Activated gamma-delta T cell treated with Interleukin-2 at 50 U/mL for 16 hours (primary cell): ENCODE measurements at regions not wholly inside any gene's neighbourhood (a gene's known extent, or its start where the extent isn't known, plus 50 kb on each side); places are given as distances from the start of the nearest gene placed in this dataset.
A peak's percentile ranks its signal among the peaks of the same experiment; 100 is the strongest.
"Not testable (repeated sequence)": the region's sequence is repeated elsewhere in the genome, so short reads cannot be mapped to it uniquely, and the experiment has no call there.

Experiments
- DNase-seq: peaks from one replicate; pipeline ENCODE4 v3.0.0-alpha.2; 2020

DNA sequence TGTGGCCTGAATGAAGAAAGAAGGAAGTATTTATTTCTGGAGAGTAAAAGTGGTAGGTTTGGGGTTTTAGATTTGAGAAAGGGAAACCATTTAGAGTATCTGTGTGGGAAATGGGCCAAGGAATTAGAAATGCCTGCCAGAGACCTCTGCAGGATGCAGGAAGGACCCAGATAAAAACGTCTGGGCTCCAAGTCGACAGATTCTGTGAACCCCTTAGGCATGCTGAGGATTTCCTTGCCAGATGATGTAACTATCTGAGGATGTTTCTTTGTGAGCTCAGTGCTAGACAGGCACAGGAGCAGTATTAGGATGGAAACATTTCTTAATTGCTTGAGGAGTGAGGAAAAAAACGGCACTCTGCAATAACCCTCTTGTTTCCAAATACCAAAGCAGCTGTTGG lies 251.8 kb upstream of the DMRT1 start:
- DNase-seq: no peak

DNA sequence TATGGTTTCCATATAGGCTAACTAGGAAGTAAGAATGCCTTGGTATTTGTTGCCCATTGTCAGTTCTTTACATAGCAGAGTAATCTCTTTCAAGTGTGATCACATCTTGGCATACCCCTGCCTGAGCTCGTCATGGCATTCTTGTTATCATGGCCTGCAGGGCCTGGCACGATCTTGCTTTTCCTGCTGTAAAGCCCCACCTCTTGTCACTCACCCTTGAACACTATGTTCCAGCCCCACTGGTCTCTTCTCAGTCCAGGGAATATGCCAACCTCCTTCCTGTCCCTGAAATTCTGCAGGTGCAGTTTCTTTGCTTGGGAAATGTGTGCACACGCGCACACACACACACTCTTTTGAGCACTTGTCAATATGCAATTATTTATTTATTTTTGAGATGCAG lies 250.2 kb upstream of the DMRT1 start:
- DNase-seq: no peak

- DNase-seq: no peak
Measured at GRCh38 chr9:592225-592624, 249.3 kb upstream of the DMRT1 start.

DNA sequence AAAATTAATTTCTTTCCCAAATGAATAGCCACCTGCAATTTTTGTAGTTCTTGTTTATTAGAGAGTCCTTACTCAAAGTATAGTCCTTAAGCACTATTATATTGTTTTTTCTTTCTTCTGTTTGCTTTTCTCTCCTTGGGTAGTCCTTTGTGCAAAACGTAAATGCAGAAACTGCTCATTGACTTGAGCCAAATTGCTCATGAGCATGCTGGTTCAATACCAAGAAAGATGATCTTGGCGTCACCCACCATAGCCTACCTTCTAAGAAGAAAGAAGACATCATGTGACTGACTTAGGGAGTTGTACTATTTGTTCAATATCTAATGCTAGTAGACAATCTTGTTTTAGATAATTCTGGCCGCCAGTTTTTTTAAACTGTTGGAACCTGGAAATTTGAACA lies 248.8 kb upstream of the DMRT1 start:
- no peak for DNase-seq

DNA sequence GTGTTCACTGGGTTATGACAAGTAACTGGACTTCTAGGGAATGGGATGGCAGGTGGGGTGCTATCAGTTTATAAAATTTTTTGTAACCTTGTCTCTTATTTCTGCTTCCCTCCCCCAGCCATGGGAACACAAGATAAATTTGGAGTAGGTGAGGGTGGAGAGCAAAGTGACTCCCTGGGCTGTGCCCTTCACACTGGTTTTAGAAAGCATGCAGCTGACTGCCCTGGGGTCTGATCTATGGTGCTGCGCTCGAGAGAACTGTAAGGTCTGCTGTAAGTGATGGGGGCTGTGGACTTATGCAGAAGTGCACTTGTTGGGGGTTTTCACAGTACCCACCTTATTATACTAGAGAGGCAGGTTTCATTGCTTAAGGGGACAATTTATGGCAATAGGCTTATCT lies 247.7 kb upstream of the DMRT1 start:
- no peak for DNase-seq

- no peak for DNase-seq
Measured at GRCh38 chr9:596703-597102, 244.8 kb upstream of the DMRT1 start.

GRCh38 chr9:600006-600405 lies 241.5 kb upstream of the DMRT1 start:
- no peak for DNase-seq

GRCh38 chr9:602716-603115 lies 238.8 kb upstream of the DMRT1 start:
- DNase-seq: no peak

DNA sequence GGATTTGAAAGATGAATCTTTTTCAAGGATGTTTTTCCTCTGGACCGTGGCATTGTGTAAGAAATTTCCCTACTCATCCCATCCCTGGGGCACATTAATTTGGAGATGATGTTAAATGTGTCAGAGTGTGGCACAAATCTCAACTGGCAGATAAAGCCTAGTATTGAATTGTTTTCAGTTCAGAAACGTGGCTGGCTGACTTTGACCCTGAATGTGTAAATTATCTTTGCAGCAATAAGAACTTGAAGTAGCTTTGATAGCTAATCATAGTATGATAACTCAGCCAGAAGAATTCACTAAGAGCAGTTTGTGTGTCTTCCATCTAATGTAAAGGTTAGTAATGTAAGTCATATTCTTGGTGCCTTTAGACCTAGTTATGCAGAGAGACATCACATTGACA lies 238.4 kb upstream of the DMRT1 start:
- DNase-seq: no peak

GRCh38 chr9:607417-607816 lies 234.1 kb upstream of the DMRT1 start:
- no peak for DNase-seq

- peak; percentile 22 for DNase-seq
Measured at GRCh38 chr9:613771-614347, 227.6 kb upstream of the DMRT1 start.

GRCh38 chr9:614431-614830 lies 227.1 kb upstream of the DMRT1 start:
- no peak for DNase-seq

GRCh38 chr9:615756-616155 lies 225.7 kb upstream of the DMRT1 start:
- no peak for DNase-seq

- DNase-seq: no peak
Measured at GRCh38 chr9:616694-617093, 224.8 kb upstream of the DMRT1 start.

DNA sequence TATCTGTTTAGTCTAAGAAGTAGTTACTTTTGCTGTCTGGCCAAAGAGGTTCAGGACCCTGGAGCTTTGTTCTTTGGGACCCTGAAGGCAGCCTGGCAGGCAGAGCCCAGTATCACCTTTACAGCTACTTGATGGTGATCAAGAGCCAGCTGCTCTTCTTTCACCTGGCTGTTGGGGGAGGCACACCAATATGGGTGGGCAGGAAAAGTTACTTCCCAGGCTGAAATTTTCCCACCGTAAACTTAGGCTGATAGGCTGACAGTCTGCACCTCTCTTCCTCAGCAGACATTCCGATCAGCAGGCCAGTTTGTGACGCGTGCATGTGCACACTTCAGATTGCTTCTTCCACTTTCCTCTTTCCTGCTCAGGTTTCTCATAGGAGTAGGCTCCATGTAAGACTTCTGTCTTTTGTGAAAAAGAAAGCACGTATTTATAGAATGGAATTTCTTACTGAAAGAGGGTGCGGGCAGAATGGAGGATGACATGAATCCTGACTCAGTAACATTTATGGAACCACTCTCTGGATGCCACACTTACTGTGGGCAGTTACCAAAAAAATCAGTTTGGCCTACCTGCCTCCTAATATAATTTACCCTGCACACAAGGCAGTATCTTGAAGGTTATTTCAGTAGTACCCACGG lies 223.9 kb upstream of the DMRT1 start:
- no peak for DNase-seq

DNA sequence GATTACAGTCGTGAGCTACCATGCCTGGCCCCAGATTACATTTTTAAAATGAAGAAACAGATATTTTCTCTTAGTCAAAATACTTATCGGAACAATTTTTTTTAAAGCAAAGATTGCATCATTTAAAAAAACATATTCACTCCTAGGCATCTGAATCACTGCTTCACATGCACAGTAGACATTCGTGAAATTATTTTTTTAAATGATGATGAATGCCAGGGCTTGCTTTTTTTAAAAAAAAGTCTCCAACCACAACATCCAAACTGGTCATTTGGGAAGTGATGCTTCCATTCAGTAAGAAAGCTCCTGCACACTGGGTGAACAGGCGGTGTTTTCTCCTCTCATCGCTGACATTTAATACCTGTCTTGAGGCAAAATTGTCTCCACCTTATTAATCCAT lies 223.0 kb upstream of the DMRT1 start:
- no peak for DNase-seq

DNA sequence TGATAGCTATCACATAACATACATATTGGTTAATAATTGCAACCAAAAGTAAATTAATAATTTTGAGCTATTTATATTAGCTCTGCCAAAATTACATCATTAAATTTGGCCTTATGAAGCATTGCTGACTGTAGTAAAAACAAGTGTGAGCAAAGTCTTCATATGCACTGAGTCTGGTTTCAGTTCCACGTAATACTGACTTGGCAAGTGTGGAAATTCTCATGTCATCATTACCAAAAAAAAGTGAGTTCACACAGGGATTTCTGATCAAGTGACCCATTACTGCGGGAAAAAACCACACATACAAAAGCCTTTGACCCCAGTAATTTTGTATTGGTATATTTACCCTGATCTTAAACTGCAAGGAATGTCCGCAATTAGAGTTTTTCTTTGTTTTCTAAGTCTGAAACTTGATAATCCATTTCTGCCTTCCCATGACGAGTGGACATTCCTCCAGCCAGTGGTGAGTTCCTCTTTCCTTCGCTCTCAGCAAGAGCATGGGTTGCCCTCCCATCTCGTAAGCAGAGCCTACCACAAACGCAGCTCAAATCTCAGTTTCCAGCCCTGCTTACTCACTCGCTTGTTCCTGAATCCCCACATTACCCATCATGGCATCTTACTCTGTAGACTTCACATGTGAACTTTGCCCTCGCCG lies 220.2 kb upstream of the DMRT1 start:
- no peak for DNase-seq

DNA sequence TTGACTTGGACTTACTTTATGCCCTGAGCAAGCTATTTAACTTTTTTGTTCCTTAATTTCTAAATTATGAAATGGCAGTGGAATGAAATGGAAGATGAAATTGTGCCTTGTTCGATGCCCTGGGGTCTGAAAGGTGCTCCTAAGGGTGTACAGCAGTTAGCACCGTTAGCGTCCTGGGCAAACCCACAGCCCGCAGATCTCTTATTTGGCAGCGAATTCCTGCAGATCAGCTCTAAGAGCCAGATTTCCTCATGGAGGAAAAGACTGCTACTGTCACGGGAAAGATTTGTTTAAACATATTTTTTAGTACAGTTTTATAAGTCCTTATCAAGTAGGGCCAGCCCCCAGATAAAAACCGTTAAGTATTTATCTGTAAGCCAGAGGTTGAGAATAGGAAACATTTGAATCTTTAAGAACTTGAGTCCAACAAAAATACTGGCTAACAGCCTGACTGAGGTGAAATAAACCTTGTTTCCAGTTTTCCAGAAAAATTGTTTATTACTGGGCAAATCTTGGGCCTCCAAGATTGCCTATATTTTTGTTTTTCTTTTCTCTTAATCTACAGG lies 216.5 kb upstream of the DMRT1 start:
- DNase-seq: no peak

DNA sequence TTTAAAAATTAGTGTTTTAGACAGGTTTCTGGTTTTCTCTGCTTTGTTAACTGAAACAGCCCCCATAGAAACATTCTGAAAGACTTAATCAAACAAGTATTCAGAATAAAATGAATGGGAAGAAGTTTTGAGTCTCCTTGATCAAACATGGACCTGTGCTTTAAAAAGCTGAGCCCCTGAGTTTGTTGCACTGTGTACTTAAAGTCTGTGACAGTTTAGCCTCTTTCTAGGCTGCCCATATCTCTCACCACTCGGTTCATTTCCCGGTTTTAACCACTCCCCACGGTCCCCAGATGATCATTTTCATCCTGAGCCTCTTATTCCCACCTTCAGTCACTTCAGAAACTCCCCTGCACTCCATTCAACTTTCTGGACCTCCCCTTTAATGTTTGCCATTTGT lies 215.9 kb upstream of the DMRT1 start:
- no peak for DNase-seq

- DNase-seq: not testable (repeated sequence)
Measured at GRCh38 chr9:626114-626513, 215.4 kb upstream of the DMRT1 start.

DNA sequence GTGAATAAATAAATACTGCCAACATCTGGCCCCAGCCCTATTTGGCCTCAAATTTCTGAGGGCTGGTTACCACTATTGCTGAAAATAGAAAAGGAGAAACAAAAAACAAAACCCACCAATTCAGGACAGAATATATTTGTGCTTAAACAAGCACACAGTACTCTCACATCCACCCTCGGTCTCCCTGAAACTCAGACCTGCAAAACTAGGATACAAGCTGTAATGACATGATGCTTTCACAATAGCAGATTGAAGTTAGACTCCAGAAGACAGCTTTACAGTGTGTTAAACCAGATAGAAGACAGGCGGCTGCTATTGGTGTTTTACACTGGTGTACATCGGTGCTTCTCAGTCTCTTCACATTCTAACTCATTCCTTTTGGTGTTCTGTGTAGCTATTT lies 214.9 kb upstream of the DMRT1 start:
- DNase-seq: no peak

DNA sequence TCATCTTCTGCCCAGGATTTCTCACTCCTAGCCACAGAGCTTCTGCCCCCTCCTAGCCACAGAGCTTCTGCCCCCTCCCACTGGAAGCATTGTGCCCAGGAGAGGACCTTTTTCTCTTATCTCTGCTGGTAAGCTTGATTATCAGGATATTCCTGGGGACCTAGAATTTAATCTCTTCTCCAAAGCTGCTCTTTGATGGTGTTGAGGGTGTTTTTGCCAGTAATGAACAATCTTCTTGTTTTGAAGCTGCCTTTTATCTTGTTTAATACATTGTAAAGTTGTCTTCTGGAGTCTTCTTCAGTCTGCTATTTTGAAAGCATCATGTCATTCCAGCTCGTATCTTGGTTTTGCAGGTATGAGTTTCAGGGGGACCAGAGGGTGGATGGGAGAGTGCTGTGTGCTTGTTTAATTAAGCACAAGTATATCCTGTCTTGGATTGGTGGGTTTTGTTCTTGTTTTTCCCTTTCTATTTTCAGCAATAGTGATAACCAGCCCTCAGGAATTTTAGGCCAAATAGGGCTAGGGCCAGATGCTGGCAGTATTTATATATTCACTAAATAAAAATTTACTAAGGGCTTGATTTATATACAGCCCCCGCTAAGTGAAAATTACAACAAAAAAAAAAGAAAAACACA lies 214.0 kb upstream of the DMRT1 start:
- DNase-seq: no peak

DNA sequence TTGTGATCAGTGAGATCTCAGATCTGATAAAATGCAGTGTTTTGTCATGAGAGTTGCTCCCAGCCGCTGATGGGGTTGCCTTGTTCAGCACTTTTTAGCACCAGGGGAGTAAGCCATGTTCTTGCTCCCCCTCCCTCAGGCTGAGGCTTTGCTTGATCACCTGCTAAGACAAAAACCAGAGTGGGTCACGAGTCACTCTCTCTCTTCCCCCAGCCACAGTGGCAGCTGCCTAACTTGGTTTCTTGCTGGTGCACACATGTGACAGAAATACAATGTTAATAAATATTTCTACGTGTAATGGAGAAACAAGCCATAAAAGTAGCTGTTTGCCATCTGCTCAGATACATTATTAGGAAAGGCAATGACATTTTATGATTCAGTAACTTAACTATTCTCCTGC lies 212.4 kb upstream of the DMRT1 start:
- DNase-seq: no peak

DNA sequence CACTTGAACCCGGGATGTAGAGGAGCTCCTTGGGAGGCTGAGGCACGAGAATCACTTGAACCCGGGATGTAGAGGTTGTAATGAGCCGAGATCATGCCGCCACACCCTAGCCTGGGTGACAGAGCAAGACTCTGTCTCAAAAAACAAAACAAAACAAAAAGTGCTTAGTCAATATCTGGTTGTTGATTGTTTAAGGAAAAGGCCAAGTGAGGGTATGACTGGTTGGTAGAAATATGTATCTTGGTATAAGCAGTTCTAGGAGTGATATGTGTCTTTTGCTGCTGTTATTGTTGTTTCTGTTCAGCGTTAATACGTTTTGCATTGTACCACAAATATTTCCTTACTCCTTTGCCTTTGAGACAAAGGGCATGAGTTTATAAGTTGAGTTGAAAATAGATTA lies 210.7 kb upstream of the DMRT1 start:
- no peak for DNase-seq
